BJ (cell line): ENCODE measurements at regions not wholly inside any gene's neighbourhood (a gene's known extent, or its start where the extent isn't known, plus 50 kb on each side); places are given as distances from the start of the nearest gene placed in this dataset.
A peak's percentile ranks its signal among the peaks of the same experiment; 100 is the strongest.

ENCODE experiments used
- CTCF ChIA-PET: fragments of 350-600 bp; formaldehyde crosslinking; extraction: SDS; loops from one replicate; lab custom pipeline; 2021; ENCODE audit warnings: antibody characterized with exemption, inconsistent platforms; lab: Yijun Ruan, JAX
- POLR2A ChIA-PET: fragments of 300-600 bp; sonication (Branson Sonifier 250); formaldehyde crosslinking; extraction: SDS; loops from one replicate; lab custom pipeline; 2021; ENCODE audit warnings: antibody characterized with exemption; lab: Charles Lee
- DNase-seq: peaks from one replicate; pipeline ENCODE4 v3.0.0-alpha.2; 2011; ENCODE audit warnings: low read depth
- H3K27me3 ChIP-seq: 2 replicates; pipeline ENCODE4 v1.6.0; 2011; ENCODE audit warnings: low read length; ENCODE audit not compliant: control insufficient read depth, insufficient read depth
- H3K36me3 ChIP-seq: 2 replicates; pipeline ENCODE4 v1.5.1; 2011; ENCODE audit warnings: low read length; ENCODE audit not compliant: control insufficient read depth, insufficient read depth
- H3K4me3 ChIP-seq: 2 replicates; pipeline ENCODE4 v1.5.1; 2011; ENCODE audit warnings: low read depth, mild to moderate bottlenecking, control low read depth, low read length
- TF ChIP-seq, protein P1 (sequence below): IDR thresholded peaks from 2 replicates; pipeline ENCODE4 v1.5.1; 2011; ENCODE audit warnings: low read depth, mild to moderate bottlenecking, control low read depth, inconsistent platforms, low read length, moderate library complexity; ENCODE audit not compliant: insufficient read depth

DNA sequence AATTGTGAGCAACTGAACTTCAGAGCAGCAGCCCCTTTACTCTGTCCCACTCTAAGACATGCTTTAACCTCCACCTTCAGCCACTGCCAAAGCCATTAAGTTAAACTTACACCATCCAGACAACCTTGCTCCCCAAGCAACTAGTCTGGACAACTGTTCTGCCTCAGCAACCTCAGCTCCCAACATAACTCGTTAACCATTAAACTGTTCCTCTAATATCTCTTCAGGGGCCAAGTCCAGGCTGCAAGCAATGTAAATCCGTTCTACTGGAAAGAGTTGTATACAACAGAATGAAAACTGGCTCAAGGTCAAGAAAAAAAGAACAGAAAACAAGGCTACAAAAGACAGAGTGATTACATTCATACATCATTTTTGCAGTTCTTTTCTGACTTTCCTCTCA, 131.7 kb upstream of the TARS1 start:
- TF ChIP-seq, protein P1, sequence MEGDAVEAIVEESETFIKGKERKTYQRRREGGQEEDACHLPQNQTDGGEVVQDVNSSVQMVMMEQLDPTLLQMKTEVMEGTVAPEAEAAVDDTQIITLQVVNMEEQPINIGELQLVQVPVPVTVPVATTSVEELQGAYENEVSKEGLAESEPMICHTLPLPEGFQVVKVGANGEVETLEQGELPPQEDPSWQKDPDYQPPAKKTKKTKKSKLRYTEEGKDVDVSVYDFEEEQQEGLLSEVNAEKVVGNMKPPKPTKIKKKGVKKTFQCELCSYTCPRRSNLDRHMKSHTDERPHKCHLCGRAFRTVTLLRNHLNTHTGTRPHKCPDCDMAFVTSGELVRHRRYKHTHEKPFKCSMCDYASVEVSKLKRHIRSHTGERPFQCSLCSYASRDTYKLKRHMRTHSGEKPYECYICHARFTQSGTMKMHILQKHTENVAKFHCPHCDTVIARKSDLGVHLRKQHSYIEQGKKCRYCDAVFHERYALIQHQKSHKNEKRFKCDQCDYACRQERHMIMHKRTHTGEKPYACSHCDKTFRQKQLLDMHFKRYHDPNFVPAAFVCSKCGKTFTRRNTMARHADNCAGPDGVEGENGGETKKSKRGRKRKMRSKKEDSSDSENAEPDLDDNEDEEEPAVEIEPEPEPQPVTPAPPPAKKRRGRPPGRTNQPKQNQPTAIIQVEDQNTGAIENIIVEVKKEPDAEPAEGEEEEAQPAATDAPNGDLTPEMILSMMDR: no peak
- no peak for DNase-seq

DNA sequence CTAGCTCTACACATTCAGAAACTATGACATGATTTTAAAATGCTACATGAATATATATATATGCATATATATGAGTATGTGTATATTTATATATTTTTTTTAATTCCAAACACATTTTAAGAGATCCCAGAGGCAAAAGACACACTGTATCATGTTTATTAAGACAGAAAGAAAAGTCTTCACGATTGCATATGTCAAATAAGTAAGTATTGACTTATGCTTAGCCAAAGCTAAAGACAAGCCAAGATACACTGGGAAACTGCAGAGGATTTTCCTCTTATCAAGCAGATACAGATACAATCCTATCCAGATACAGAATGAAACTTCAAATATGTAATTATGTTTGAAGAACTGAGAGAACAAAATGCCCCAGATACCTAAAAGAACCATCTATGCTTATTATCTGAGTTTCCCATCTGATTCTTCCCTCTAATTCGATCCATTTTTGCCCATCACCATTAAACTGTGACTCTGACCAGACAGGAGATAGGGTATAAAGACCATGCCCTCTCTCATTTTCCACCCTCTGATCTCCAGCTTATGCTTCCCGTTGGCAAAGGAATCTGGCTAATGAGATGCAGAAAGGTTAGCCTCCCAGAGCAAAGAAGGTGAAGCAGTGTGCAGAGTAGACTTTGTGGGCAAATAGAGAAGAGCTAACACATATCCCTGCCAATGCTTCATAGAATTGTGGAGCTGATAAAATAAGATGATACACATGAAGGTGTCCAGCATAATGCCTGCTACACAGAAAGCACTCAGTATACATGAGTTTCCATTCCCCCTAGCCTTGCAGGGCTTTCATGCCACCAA, 131.0 kb upstream of the TARS1 start:
- no peaks in the 10 kb centered on the region for H3K27me3 ChIP-seq
- no peak for DNase-seq
- no peaks in the 10 kb centered on the region for H3K36me3 ChIP-seq
- TF ChIP-seq, protein P1: no peak
- CTCF ChIA-PET: interaction anchor here (1.1 to 1.9 kb wide), 4 partner anchors 10 to 51 kb away, joined by 3 to 12 read pairs (median 4); no protein-coding TSS in a partner anchor
- POLR2A ChIA-PET: interaction anchor here (0.8 kb wide), 1 partner anchor 10 kb away, joined by 5 read pairs; no protein-coding TSS in a partner anchor
- H3K4me3 ChIP-seq: no peak overlapping the region

More for the DNA sequence above, 131.7 kb upstream of the TARS1 start:
- ChIA-PET CTCF (interaction anchor here (1.9 kb wide), 1 partner anchor 9 kb away, joined by 12 read pairs; no protein-coding TSS in a partner anchor), POLR2A (no interaction called here)
- H3K4me3 ChIP-seq: no peak overlapping the region
- no peaks in the 10 kb centered on the region for H3K36me3 ChIP-seq
- no peaks in the 10 kb centered on the region for H3K27me3 ChIP-seq

DNA sequence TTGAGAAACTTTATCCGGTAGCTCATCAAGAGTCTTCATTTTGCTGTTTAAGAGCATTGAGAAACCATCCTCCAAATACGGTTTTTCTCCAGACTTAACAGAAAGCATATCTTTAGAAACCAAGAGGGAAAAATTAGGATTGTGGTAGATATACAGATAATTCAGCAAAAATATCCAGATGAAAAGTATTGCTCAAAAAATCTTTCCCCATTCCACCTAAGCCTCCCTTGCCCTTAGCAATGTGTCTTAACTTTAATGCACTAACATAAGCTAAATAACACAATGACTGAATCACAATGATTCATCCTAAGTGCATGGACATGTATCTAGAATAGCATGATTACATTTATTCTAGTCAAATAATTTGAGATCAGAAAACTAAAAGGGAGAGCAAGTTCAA, 130.3 kb upstream of the TARS1 start:
- TF ChIP-seq, protein P1: no peak
- no peaks in the 10 kb centered on the region for H3K36me3 ChIP-seq
- H3K27me3 ChIP-seq: no peaks in the 10 kb centered on the region
- ChIA-PET POLR2A (interaction anchor here (0.8 kb wide), 1 partner anchor 11 kb away, joined by 5 read pairs; no protein-coding TSS in a partner anchor), CTCF (interaction anchor here (1.1 to 1.4 kb wide), 3 partner anchors 12 to 52 kb away, joined by 3 to 4 read pairs (median 4); no protein-coding TSS in a partner anchor)
- peak; percentile 86 for DNase-seq
- no peak overlapping the region for H3K4me3 ChIP-seq

DNA sequence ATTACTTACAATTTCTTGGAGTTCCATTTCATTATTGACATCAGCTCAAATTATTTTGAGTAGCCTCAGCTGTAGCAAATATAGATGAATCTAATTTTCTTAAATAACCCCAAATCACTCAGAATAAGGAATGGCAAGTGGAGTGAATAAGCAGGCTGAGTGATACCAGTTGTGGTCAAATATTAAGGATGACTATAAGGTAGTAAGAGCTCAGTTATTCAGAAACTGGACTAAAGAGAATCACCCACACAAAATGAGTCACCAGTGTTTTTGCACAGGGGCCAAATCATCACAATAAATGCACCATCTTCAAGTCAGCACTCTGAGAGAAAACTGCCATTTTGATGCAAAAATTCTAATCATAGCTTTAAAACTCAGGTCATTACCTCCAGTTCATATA, 128.9 kb upstream of the TARS1 start:
- ChIA-PET CTCF (interaction anchor here (0.6 to 1.4 kb wide), 3 partner anchors 10 to 842 kb away, joined by 3 to 4 read pairs (median 3); no protein-coding TSS in a partner anchor), POLR2A (no interaction called here)
- Histone ChIP-seq H3K4me3 (no peak overlapping the region), H3K27me3 (no peaks in the 10 kb centered on the region), H3K36me3 (no peaks in the 10 kb centered on the region)
- DNase-seq: peak; percentile 90
- TF ChIP-seq, protein P1: no peak
